K562 (cell line): ENCODE measurements at regions not wholly inside any gene's neighbourhood (a gene's known extent, or its start where the extent isn't known, plus 50 kb on each side); places are given as distances from the start of the nearest gene placed in this dataset.

Experiments
- ATAC-seq: fragments of 200-7000 bp; cut with Tn5 transposase; 3 replicates; pipeline ENCODE4 v1.9.1; 2020; ENCODE audit warnings: moderate library complexity
- BruUV-seq: library from RNA; stranded (reverse); fragments of 400-500 nt; replicated peaks from 2 replicates; lab custom pipeline; 2021; lab: Mats Ljungman, UMichigan
- CTCF ChIA-PET: fragments of 300-600 bp; formaldehyde crosslinking; extraction: SDS; loops from one replicate; lab custom pipeline; 2021; ENCODE audit warnings: low intra/inter-chr PET ratio; lab: Yijun Ruan, JAX
- POLR2A ChIA-PET: fragments of 300-600, 350-650 bp; sonication (Branson Sonifier 250); formaldehyde crosslinking; extraction: SDS; loops from one replicate; lab custom pipeline; 2021; ENCODE audit warnings: antibody characterized with exemption, inconsistent platforms; lab: Yijun Ruan, JAX
- DNase-seq, 4 experiments: peaks; one replicate each; pipeline versions ENCODE4 v3.0.0 to v3.0.0-alpha.2; 2011 to 2018; ENCODE audit warnings: low spot score in 3 of 4, mixed read lengths in 3 of 4; ENCODE audit errors: extremely low read depth in 1 of 4
- FAIRE-seq: peaks from 2 replicates; lab custom pipeline; 2011; peaks lifted over from hg19 to GRCh38; lab: Jason Lieb, UNC
- H2AFZ ChIP-seq: 2 replicates; pipeline ENCODE4 v1.6.0; 2011; ENCODE audit warnings: low read depth, low read length, control low read depth, inconsistent platforms
- H3K27ac ChIP-seq: fragments of 200-600 bp; 3 replicates; pipeline ENCODE4 v1.8.0; 2011; ENCODE audit warnings: low read depth, mild to moderate bottlenecking, control low read depth, inconsistent platforms, low read length, moderate library complexity, mixed read lengths; ENCODE audit errors: extremely low read depth
- H3K27me3 ChIP-seq, 2 experiments: fragments of 300-600 bp in 1 of 2; 2 replicates in 1 of 2; 3 replicates in 1 of 2; pipeline versions ENCODE4 v1.6.0 to v1.8.0; 2011; ENCODE audit warnings: inconsistent platforms in 2 of 2, low read length in 2 of 2, mild to moderate bottlenecking in 1 of 2, mixed read lengths in 1 of 2, moderate library complexity in 1 of 2; ENCODE audit not compliant: control insufficient read depth in 2 of 2, insufficient read depth in 2 of 2
- H3K36me3 ChIP-seq: fragments of 300-600 bp; 3 replicates; pipeline ENCODE4 v1.8.0; 2011; ENCODE audit warnings: mild to moderate bottlenecking, low read length, inconsistent platforms; ENCODE audit not compliant: control insufficient read depth, insufficient read depth
- H3K4me1 ChIP-seq, 2 experiments: fragments of 200-600 bp in 1 of 2; replicated peaks in 1 of 2; 2 replicates in 1 of 2; 3 replicates in 1 of 2; pipeline versions ENCODE4 v1.5.1 to v1.8.0; 2011; ENCODE audit warnings: inconsistent platforms in 2 of 2, low read length in 2 of 2, mild to moderate bottlenecking in 1 of 2, mixed read lengths in 1 of 2, moderate library complexity in 1 of 2; ENCODE audit not compliant: control insufficient read depth in 2 of 2, insufficient read depth in 2 of 2
- H3K4me2 ChIP-seq: 2 replicates; pipeline ENCODE4 v1.6.1; 2011; ENCODE audit warnings: low read length, control low read depth, inconsistent platforms, mixed read lengths; ENCODE audit not compliant: insufficient read depth
- H3K4me3 ChIP-seq: fragments of 200-600 bp; sonication (generic), shearing (Covaris generic); 2 replicates; pipeline ENCODE4 v1.5.1; 2016; ENCODE audit warnings: control low read depth, inconsistent platforms
- H3K79me2 ChIP-seq: fragments of 200-600 bp; 3 replicates; pipeline ENCODE4 v1.8.0; 2011; ENCODE audit warnings: low read length, inconsistent platforms; ENCODE audit not compliant: control insufficient read depth, insufficient read depth
- H3K9ac ChIP-seq, 2 experiments: 2 replicates each; pipeline versions ENCODE4 v1.6.0 to v1.6.1; 2011; ENCODE audit warnings: low read depth in 2 of 2, low read length in 2 of 2, control low read depth in 1 of 2, inconsistent platforms in 1 of 2, mild to moderate bottlenecking in 1 of 2, mixed read lengths in 1 of 2; ENCODE audit not compliant: insufficient read depth in 1 of 2
- H3K9me1 ChIP-seq: one replicate; pipeline ENCODE4 v1.6.0; 2011; ENCODE audit warnings: inconsistent platforms, mild to moderate bottlenecking, low read length, moderate library complexity; ENCODE audit not compliant: control insufficient read depth, insufficient read depth
- H3K9me3 ChIP-seq: replicated peaks from 2 replicates; pipeline ENCODE4 v1.5.1; 2011; ENCODE audit warnings: low read depth, low read length, inconsistent platforms; ENCODE audit not compliant: control insufficient read depth, insufficient read depth
- H4K20me1 ChIP-seq: replicated peaks from 2 replicates; pipeline ENCODE4 v1.6.1; 2011; ENCODE audit warnings: low read length, inconsistent platforms, mixed read lengths; ENCODE audit not compliant: control insufficient read depth, insufficient read depth
- CLOCK ChIP-seq: fragments of 250-450 bp; sonication (Bioruptor Pico); IDR thresholded peaks from 2 replicates; pipeline ENCODE4 v1.4.0; 2020; ENCODE audit warnings: mild to moderate bottlenecking, moderate library complexity, borderline replicate concordance
- ETS2 ChIP-seq: IDR thresholded peaks from 2 replicates; pipeline ENCODE4 v1.6.1; 2016; ENCODE audit warnings: borderline replicate concordance, missing genetic modification characterization, mild to moderate bottlenecking, moderate library complexity, missing compliant biosample characterization; ENCODE audit not compliant: poor library complexity, severe bottlenecking
- GABPB2 ChIP-seq: fragments of 250-450 bp; sonication (Bioruptor Pico); conservative IDR thresholded peaks from 2 replicates; pipeline ENCODE4 v1.5.1; 2021; ENCODE audit warnings: mild to moderate bottlenecking
- HDAC8 ChIP-seq: fragments of 450-650 bp; IDR thresholded peaks from 2 replicates; pipeline ENCODE4 v1.6.1; 2016; ENCODE audit warnings: mild to moderate bottlenecking, missing genetic modification characterization, moderate library complexity, missing compliant biosample characterization
- HNRNPK ChIP-seq: fragments of 200-400 bp; formaldehyde crosslinking; IDR thresholded peaks from one replicate; pipeline ENCODE4 v1.6.1; 2018; ENCODE audit warnings: mild to moderate bottlenecking, low read depth, low read length; ENCODE audit not compliant: poor library complexity, severe bottlenecking
- HNRNPL ChIP-seq: fragments of 200-400 bp; formaldehyde crosslinking; IDR thresholded peaks from 2 replicates; pipeline ENCODE4 v1.6.1; 2017; ENCODE audit warnings: low read depth, mild to moderate bottlenecking, low read length
- ILF3 ChIP-seq: fragments of 450-650 bp; IDR thresholded peaks from 2 replicates; pipeline ENCODE4 v1.6.1; 2018; ENCODE audit warnings: antibody characterized with exemption, mild to moderate bottlenecking, moderate library complexity, borderline replicate concordance
- KDM4B ChIP-seq, 2 experiments: fragments of 450-650 bp in 1 of 2; sonication (generic) in 1 of 2; IDR thresholded peaks; 2 replicates each; pipeline ENCODE4 v1.6.1; 2016 to 2017; ENCODE audit warnings: borderline replicate concordance in 2 of 2, antibody characterized with exemption in 1 of 2, low read depth in 1 of 2, mild to moderate bottlenecking in 1 of 2
- PTBP1 ChIP-seq: fragments of 200-400 bp; formaldehyde crosslinking; IDR thresholded peaks from 2 replicates; pipeline ENCODE4 v1.6.1; 2017; ENCODE audit warnings: low read depth, low read length
- RFX7 ChIP-seq: fragments of 250-450 bp; sonication (Bioruptor Pico); IDR thresholded peaks from 2 replicates; pipeline ENCODE4 v1.5.1; 2021; ENCODE audit warnings: mild to moderate bottlenecking
- SMC3 ChIP-seq: conservative IDR thresholded peaks from 2 replicates; pipeline ENCODE4 v1.6.1; 2011; ENCODE audit warnings: low read depth, low read length, improper control_type of control experiment; ENCODE audit not compliant: insufficient read depth
- THRA ChIP-seq: fragments of 450-650 bp; IDR thresholded peaks from 2 replicates; pipeline ENCODE4 v1.6.1; 2017; ENCODE audit warnings: mild to moderate bottlenecking, moderate library complexity
- ZFP91 ChIP-seq: sonication (generic); formaldehyde crosslinking; IDR thresholded peaks from 2 replicates; pipeline ENCODE4 v1.8.0; 2022; ENCODE audit warnings: mild to moderate bottlenecking, missing genetic modification reagents
- ZNF740 ChIP-seq, 3 experiments: fragments of 200-800 bp in 1 of 3; sonication (Bioruptor generic) in 1 of 3; sonication (generic) in 1 of 3; formaldehyde crosslinking in 1 of 3; IDR thresholded peaks; 2 replicates each; pipeline versions ENCODE4 v1.6.1 to v1.8.0; 2016 to 2022; ENCODE audit warnings: mild to moderate bottlenecking in 2 of 3, missing compliant biosample characterization in 2 of 3, missing genetic modification characterization in 2 of 3, missing genetic modification reagents in 1 of 3
- WGBS: fragments of 100-300 bp; shearing (Covaris generic); methylation state at CpG from one replicate; pipeline ENCODE4 v1.1.6; 2016; ENCODE audit warnings: low coverage, mixed read lengths; ENCODE audit not compliant: insufficient coverage; ENCODE audit errors: missing lambda C conversion rate; 5-methylcytosine and 5-hydroxymethylcytosine counted together
- in situ Hi-C: fragments of 300-500 bp; cut with MboI; formaldehyde crosslinking; loops from 4 replicates; pipeline ENCODE4 v1.15.0; 2018; ENCODE audit warnings: inconsistent platforms, mixed read lengths
- intact Hi-C: fragments of 100-400 bp; cut with micrococcal nuclease; formaldehyde crosslinking; loops from 2 replicates; pipeline ENCODE4 v1.14.2; 2022

GRCh38 chr9:84587153-84587552 is 82.4 kb upstream of the NTRK2 start:
- no peaks in the 10 kb centered on the region for H3K79me2 ChIP-seq
- FAIRE-seq = no peak
- no peaks in the 10 kb centered on the region for H3K9me3 ChIP-seq
- H3K27ac ChIP-seq = no peak overlapping the region
- no peaks in the 10 kb centered on the region for H3K36me3 ChIP-seq
- no peaks in the 10 kb centered on the region for H3K27me3 ChIP-seq
- 0% methylated on average over 3 of the region's 3 CpGs for WGBS
- no peak overlapping the region for H2AFZ ChIP-seq
- H3K4me2 ChIP-seq = no peak overlapping the region
- intact Hi-C loops (no loop called here), in situ Hi-C loops (no loop called here)
- ATAC-seq = no peak
- no peak for DNase-seq
- H3K9ac ChIP-seq = no peak overlapping the region
- no peaks in the 10 kb centered on the region for H3K4me1 ChIP-seq
- POLR2A ChIA-PET = no interaction called here
- no TSS peak for BruUV-seq
- H3K9me1 ChIP-seq = no peaks in the 10 kb centered on the region
- no peaks in the 10 kb centered on the region for H4K20me1 ChIP-seq
- TF ChIP-seq HDAC8 (tag) (no peak), ETS2 (tag) (no peak), GABPB2 (CRISPR knock-in tag) (no peak), ILF3 (no peak), ZNF740 (CRISPR knock-in tag; IDR thresholded peaks at IDR 0.05) (no peak), ZNF740 (tag; IDR thresholded peaks at IDR 0.05) (no peak), SMC3 (no peak), PTBP1 (no peak), HNRNPL (no peak), CLOCK (CRISPR knock-in tag) (no peak), THRA (no peak), RFX7 (no peak), KDM4B (IDR thresholded peaks at IDR 0.05; ENCODE audit: borderline replicate concordance in 2 of 2, low read depth in 1 of 2) (no peak), ZFP91 (CRISPR knock-in tag) (no peak), HNRNPK (no peak)
- TF ChIP-seq, all 486 proteins: peak for 0
- CTCF ChIA-PET = no interaction called here
- no peak overlapping the region for H3K4me3 ChIP-seq
